Lower leg skin (tissue), 4 donors: ENCODE measurements at regions not wholly inside any gene's neighbourhood (a gene's known extent, or its start where the extent isn't known, plus 50 kb on each side); places are given as distances from the start of the nearest gene placed in this dataset.
A peak's percentile ranks its signal among the peaks of the same experiment; 100 is the strongest.

Source experiments
- DNase-seq, 2 donors: peaks; one replicate each; pipeline ENCODE4 v3.0.0-alpha.2; 2019; ENCODE audit warnings: low spot score in 2 of 2
- H3K4me3 ChIP-seq: fragments of 200-600 bp; sonication (generic); 2 replicates; pipeline ENCODE4 v1.5.1; 2017; ENCODE audit warnings: mild to moderate bottlenecking, low read depth; ENCODE audit not compliant: poor library complexity, severe bottlenecking
- POLR2A ChIP-seq, 2 donors: fragments of 450-650 bp; IDR thresholded peaks; one replicate each; pipeline ENCODE4 v1.6.1; 2016 to 2017; ENCODE audit warnings: antibody characterized with exemption in 2 of 2, mild to moderate bottlenecking in 1 of 2, moderate library complexity in 1 of 2
- WGBS, 2 donors: methylation state at CpG; one replicate each; pipeline ENCODE4 v1.1.5; 2018; 5-methylcytosine and 5-hydroxymethylcytosine counted together
- intact Hi-C: fragments of 100-400 bp; cut with DNase I; formaldehyde crosslinking; loops from one replicate; pipeline ENCODE4 v1.15.0; 2023; ENCODE audit warnings: low total_unique reads
- TF ChIP-seq, protein P1 (sequence below), 3 donors: fragments of 450-650 bp; IDR thresholded peaks; one replicate each; pipeline ENCODE4 v1.5.1; 2016; ENCODE audit warnings: antibody characterized with exemption in 3 of 3, mild to moderate bottlenecking in 3 of 3, moderate library complexity in 2 of 3

DNA sequence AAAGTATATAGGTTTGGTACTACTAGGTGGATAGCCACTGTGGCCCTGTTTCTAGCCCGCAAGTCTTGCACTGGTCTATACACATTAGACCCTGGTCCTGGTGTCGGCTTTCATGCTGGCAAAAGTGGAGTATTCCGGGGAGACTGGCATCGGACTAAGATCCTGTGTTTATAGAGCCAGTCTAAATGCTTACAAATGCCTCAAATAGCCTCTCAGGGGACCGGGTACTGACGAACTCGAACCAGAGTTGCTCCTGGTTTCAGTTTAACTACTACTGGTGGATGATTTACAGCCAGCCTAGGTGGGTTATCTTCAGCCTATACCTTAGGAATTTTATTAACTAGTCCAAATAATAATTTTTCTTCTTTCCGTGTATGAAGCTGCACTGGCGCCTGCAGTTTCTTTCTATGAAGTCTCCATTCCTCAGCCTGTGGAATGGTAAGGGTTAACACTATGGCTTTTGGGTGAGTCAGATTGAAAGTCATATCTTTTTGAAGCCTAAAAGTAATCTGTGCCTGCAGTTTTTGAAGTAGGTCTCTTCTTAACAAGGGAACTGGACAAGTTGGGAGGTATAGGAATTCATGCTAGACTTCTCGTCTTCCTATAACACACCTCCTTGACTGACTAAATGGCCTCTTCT, 51.3 kb downstream of the OR10H4 start:
- intact Hi-C loops = no loop called here
- TF ChIP-seq POLR2A (IDR thresholded peaks at IDR 0.05) = no peak
- TF ChIP-seq, protein P1, sequence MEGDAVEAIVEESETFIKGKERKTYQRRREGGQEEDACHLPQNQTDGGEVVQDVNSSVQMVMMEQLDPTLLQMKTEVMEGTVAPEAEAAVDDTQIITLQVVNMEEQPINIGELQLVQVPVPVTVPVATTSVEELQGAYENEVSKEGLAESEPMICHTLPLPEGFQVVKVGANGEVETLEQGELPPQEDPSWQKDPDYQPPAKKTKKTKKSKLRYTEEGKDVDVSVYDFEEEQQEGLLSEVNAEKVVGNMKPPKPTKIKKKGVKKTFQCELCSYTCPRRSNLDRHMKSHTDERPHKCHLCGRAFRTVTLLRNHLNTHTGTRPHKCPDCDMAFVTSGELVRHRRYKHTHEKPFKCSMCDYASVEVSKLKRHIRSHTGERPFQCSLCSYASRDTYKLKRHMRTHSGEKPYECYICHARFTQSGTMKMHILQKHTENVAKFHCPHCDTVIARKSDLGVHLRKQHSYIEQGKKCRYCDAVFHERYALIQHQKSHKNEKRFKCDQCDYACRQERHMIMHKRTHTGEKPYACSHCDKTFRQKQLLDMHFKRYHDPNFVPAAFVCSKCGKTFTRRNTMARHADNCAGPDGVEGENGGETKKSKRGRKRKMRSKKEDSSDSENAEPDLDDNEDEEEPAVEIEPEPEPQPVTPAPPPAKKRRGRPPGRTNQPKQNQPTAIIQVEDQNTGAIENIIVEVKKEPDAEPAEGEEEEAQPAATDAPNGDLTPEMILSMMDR (IDR thresholded peaks at IDR 0.05) = no peak
- H3K4me3 ChIP-seq = no peak overlapping the region
- WGBS, 2 donors = 85% methylated on average over 10 of the region's 10 CpGs
- no peak for DNase-seq

DNA sequence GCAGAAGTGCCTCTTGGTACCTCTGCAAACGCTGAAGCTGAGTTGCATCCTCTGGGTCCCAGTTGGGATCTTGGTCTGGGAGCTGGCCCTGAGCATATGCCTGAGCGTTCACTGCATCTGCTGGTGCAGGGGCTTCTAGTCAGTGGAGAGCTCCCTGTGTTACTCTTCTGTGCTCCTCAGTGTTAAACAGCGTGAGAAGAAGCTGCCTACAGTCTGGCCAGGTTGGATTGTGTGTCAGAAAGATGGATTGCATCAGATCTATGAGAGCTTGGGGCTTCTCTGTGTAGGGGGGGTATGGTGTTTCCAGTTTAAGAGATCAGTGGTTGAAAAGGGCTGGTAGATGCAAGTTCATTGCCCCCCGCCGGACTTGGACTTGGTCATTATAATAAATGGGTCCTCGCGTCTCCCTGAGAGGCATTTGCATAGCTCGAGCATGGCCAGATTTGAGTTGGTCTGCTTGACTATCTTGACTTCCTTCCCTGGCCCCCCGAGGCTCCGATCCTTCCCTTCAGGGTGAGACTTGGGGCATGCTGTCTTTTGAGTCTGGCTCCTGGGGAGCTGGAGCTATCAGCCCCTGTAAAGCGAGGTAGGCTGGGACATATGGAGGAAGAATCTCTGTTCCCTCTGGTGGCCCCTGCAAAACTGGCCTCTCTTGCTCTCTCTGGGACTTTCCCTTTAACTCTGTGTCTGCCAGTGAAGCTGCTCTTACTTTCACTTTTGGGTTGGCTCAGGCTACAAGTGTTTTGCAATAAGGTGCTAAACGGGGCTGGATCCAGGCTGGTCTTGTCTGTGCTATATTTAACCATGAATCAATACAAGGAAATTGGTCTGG, 52.9 kb downstream of the OR10H4 start:
- DNase-seq = no peak
- peak overlapping the region; percentile 10 for H3K4me3 ChIP-seq
- 17 to 23% methylated on average over 12 of the region's 12 CpGs for WGBS, 2 donors
- intact Hi-C loops = no loop called here
- TF ChIP-seq, protein P1 (IDR thresholded peaks at IDR 0.05) = no peak
- no peak for TF ChIP-seq POLR2A (IDR thresholded peaks at IDR 0.05)

DNA sequence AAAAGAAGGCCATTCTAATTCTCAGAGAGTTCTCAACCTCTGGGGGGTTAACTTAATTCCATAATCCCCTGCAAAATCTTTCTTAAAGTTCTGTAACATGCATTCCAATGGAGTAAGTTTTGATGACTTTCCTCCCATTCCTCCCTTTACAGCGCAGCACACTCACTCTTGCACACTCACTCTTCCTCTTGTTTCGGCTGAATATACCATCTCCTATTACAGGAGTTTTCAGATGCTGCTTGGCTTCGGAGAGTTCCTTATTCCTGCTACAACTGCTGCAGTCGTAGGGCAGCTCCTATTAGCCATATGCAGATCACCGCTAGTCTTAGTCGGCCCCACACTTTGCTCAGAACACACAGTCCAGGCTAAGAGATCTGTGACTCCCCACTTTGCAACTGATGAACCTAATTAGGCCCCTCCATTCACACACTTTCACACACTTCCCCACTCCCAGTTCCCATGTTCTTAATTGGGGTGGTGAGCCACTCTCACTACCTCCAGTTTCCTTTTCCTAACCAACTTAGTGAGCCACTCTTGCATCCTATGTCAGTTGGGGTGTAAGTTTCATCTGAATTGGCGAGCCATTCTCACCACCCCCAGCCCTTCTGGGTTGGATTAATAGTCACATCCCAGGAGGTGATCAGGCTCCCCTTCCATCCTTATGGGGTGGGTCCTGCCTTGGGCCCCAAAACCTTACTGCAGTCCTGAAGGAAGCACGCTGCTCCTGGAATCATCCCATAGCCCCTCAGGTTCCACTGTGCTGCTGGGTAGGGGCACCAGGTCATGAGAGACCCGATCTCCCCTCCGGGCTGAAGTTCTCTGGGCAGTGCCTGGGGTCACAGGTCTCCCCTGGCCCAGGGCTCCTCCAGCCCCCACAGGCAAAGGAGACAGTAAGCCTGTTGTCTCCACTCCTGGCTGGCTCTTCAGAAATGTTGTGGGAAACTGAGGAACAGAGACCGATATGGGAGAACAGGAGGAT, 53.9 kb downstream of the OR10H4 start:
- WGBS, 2 donors = 61 to 70% methylated on average over 10 of the region's 11 CpGs
- peak overlapping the region; percentile 10 for H3K4me3 ChIP-seq
- no peak for DNase-seq
- TF ChIP-seq, protein P1 (IDR thresholded peaks at IDR 0.05) = no peak
- no peak for TF ChIP-seq POLR2A (IDR thresholded peaks at IDR 0.05)
- intact Hi-C loops = no loop called here

DNA sequence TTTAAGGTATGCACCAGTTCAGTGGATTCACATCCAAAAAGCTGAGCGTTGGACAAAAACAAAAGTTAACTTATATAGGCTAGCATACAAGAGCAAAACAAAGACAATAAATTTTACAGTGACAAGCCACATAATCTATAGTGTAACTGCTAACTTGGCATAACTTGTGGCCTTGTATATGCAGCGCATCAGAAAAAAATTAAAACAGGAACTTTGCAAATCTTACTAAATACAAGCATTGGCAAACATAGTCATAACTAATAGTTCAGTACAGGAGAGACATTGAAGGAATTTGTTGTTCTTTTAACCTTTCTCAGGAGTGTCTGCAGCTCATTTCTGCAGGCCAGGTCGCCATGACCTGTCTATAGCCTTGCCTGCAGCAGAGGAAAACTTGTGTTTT, 54.6 kb downstream of the OR10H4 start:
- intact Hi-C loops = no loop called here
- no peak overlapping the region for H3K4me3 ChIP-seq
- TF ChIP-seq, protein P1 (IDR thresholded peaks at IDR 0.05) = no peak
- no peak for TF ChIP-seq POLR2A (IDR thresholded peaks at IDR 0.05)
- WGBS, 2 donors = 80 to 86% methylated on average over 3 of the region's 3 CpGs
- DNase-seq = no peak

DNA sequence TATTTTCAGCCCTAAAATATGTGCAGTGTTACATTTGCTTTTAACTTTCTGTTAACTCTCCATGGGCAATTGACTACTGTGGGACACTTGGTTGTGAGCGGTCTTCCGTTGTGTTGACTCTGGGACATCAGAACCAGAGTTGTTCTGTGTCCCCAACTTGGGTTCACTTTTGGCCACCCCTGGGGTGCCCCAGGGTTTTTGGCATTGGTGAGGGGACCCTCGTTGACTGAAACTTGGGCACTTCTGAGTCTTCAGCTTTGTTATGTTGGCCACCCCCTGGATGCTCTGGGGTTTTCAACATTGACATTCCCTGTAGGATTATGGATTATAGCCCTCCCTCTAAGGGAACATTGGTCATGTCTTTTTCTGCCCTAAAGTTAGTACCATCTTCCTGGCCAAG, 57.1 kb downstream of the OR10H4 start:
- no peak for DNase-seq
- no peak for TF ChIP-seq POLR2A (IDR thresholded peaks at IDR 0.05)
- TF ChIP-seq, protein P1 (IDR thresholded peaks at IDR 0.05) = no peak
- intact Hi-C loops = no loop called here
- WGBS, 2 donors = 57 to 76% methylated on average over 3 of the region's 3 CpGs
- H3K4me3 ChIP-seq = no peak overlapping the region
